MM.1S (cell line): ENCODE measurements at regions not wholly inside any gene's neighbourhood (a gene's known extent, or its start where the extent isn't known, plus 50 kb on each side); places are given as distances from the start of the nearest gene placed in this dataset.

Experiments
- DNase-seq: peaks from one replicate; pipeline ENCODE4 v3.0.0-alpha.2; 2015
- H2AFZ ChIP-seq: fragments of 300-600 bp; sonication (generic); 2 replicates; pipeline ENCODE4 v1.6.0; 2016; ENCODE audit warnings: antibody characterized with exemption, low read length
- H3F3A ChIP-seq: fragments of 300-600 bp; sonication (generic); 2 replicates; pipeline ENCODE4 v1.6.1; 2016; ENCODE audit warnings: mild to moderate bottlenecking, antibody characterized with exemption, low read length, moderate library complexity, mixed read lengths; ENCODE audit not compliant: insufficient read depth
- H3K27ac ChIP-seq: fragments of 300-600 bp; sonication (generic); 2 replicates; pipeline ENCODE4 v1.5.1; 2016; ENCODE audit warnings: mild to moderate bottlenecking, low read length
- H3K27me3 ChIP-seq: fragments of 300-600 bp; sonication (generic); replicated peaks from 2 replicates; pipeline ENCODE4 v1.6.0; 2016; ENCODE audit warnings: low read length; ENCODE audit not compliant: insufficient read depth
- H3K36me3 ChIP-seq: fragments of 300-600 bp; sonication (generic); replicated peaks from 2 replicates; pipeline ENCODE4 v1.6.1; 2016; ENCODE audit warnings: mild to moderate bottlenecking, low read length, mixed read lengths; ENCODE audit not compliant: insufficient read depth
- H3K4me1 ChIP-seq: fragments of 300-600 bp; sonication (generic); 2 replicates; pipeline ENCODE4 v1.6.1; 2016; ENCODE audit warnings: low read length, mixed read lengths
- H3K4me2 ChIP-seq: fragments of 300-600 bp; sonication (generic); 2 replicates; pipeline ENCODE4 v1.6.0; 2016; ENCODE audit warnings: low read depth, low read length
- H3K4me3 ChIP-seq: fragments of 300-600 bp; sonication (generic); 2 replicates; pipeline ENCODE4 v1.5.1; 2016; ENCODE audit warnings: low read length, mixed read lengths
- H3K79me2 ChIP-seq: fragments of 300-600 bp; sonication (generic); 2 replicates; pipeline ENCODE4 v1.6.1; 2016; ENCODE audit warnings: mixed run types, low read length, mixed read lengths
- H3K9ac ChIP-seq: fragments of 300-600 bp; sonication (generic); 2 replicates; pipeline ENCODE4 v1.6.1; 2016; ENCODE audit warnings: low read length, mixed read lengths
- H3K9me2 ChIP-seq: fragments of 300-600 bp; sonication (generic); replicated peaks from 2 replicates; pipeline ENCODE4 v1.6.1; 2016; ENCODE audit warnings: mild to moderate bottlenecking, low read length, mixed read lengths; ENCODE audit not compliant: insufficient read depth
- H3K9me3 ChIP-seq: fragments of 300-600 bp; sonication (generic); replicated peaks from 2 replicates; pipeline ENCODE4 v1.6.1; 2016; ENCODE audit warnings: mild to moderate bottlenecking, low read length, mixed read lengths; ENCODE audit not compliant: insufficient read depth
- H4K20me1 ChIP-seq: fragments of 300-600 bp; sonication (generic); 2 replicates; pipeline ENCODE4 v1.6.1; 2016; ENCODE audit warnings: mild to moderate bottlenecking, low read length, moderate library complexity, mixed read lengths; ENCODE audit not compliant: insufficient read depth
- EZH2 ChIP-seq: fragments of 300-600 bp; sonication (generic); optimal IDR thresholded peaks from 2 replicates; pipeline ENCODE3; 2017; ENCODE audit warnings: low read depth, mild to moderate bottlenecking, antibody characterized with exemption, low read length, mixed read lengths
- EZH2phosphoT487 ChIP-seq: fragments of 300-600 bp; sonication (generic); IDR thresholded peaks from 2 replicates; pipeline ENCODE4 v1.6.1; 2018; ENCODE audit warnings: antibody characterized with exemption, low read length
- TF ChIP-seq, protein P1 (sequence below): fragments of 300-600 bp; sonication (generic); IDR thresholded peaks from 2 replicates; pipeline ENCODE4 v1.5.1; 2016; ENCODE audit warnings: antibody characterized with exemption, low read length, mixed read lengths

DNA sequence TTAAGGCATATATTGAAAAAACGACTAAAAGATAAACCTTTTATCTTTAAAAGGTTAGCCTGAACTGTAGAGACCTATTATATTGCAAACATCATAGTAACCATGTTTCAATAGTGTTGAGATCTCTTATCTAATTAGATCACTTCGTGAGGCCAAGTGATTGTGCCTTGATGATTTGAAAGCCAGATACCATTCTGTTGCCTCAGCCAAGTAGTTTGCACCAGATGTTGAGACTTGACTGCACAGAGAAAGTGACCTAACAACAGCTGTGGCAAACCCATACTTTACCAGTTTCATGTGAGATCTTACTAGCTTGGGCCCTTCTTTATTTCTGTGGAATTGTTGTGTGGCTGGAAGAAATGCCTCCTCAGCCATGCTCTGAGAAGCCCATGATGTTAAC is 717.3 kb downstream of the KCNJ2 start:
- no peak overlapping the region for H3K4me3 ChIP-seq
- no peaks in the 10 kb centered on the region for H3K4me1 ChIP-seq
- no peaks in the 10 kb centered on the region for H3K27me3 ChIP-seq
- no peak overlapping the region for H3K4me2 ChIP-seq
- H3F3A ChIP-seq, result no peaks in the 10 kb centered on the region
- H2AFZ ChIP-seq, result no peak overlapping the region
- H3K9me3 ChIP-seq, result no peaks in the 10 kb centered on the region
- H3K9me2 ChIP-seq, result no peaks in the 10 kb centered on the region
- H3K9ac ChIP-seq, result no peak overlapping the region
- H4K20me1 ChIP-seq, result no peaks in the 10 kb centered on the region
- H3K36me3 ChIP-seq, result no peaks in the 10 kb centered on the region
- H3K79me2 ChIP-seq, result no peaks in the 10 kb centered on the region
- no peak for TF ChIP-seq EZH2
- no peak for TF ChIP-seq EZH2phosphoT487
- TF ChIP-seq, protein P1, sequence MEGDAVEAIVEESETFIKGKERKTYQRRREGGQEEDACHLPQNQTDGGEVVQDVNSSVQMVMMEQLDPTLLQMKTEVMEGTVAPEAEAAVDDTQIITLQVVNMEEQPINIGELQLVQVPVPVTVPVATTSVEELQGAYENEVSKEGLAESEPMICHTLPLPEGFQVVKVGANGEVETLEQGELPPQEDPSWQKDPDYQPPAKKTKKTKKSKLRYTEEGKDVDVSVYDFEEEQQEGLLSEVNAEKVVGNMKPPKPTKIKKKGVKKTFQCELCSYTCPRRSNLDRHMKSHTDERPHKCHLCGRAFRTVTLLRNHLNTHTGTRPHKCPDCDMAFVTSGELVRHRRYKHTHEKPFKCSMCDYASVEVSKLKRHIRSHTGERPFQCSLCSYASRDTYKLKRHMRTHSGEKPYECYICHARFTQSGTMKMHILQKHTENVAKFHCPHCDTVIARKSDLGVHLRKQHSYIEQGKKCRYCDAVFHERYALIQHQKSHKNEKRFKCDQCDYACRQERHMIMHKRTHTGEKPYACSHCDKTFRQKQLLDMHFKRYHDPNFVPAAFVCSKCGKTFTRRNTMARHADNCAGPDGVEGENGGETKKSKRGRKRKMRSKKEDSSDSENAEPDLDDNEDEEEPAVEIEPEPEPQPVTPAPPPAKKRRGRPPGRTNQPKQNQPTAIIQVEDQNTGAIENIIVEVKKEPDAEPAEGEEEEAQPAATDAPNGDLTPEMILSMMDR, result no peak
- no peak overlapping the region for H3K27ac ChIP-seq
- DNase-seq, result no peak

DNA sequence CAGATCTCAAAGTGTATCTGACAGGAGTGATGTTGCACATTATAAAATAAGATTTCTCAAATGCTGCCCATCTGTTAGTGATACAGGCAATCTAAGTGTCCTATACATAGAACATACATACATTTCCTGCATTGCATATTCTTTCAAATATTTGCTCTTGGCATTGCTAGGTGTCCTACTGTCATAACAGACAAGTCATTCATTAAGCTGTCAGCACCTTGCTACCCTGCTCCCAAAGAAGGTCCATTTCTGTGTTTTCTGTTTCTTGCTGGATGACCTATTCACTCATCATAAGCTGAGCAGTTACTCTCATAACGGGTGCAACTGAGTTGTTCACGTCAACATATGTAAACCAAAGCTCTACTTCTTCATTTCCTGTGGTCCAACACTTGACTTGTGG is 719.0 kb downstream of the KCNJ2 start:
- Histone ChIP-seq H3K9me3 (no peaks in the 10 kb centered on the region), H3K9ac (no peak overlapping the region), H3F3A (no peaks in the 10 kb centered on the region), H3K27ac (no peak overlapping the region), H3K36me3 (no peaks in the 10 kb centered on the region), H4K20me1 (no peaks in the 10 kb centered on the region), H3K4me2 (no peak overlapping the region), H3K9me2 (no peaks in the 10 kb centered on the region), H3K27me3 (no peaks in the 10 kb centered on the region), H3K4me1 (no peaks in the 10 kb centered on the region), H3K79me2 (no peaks in the 10 kb centered on the region), H3K4me3 (no peak overlapping the region), H2AFZ (no peak overlapping the region)
- DNase-seq, result no peak
- TF ChIP-seq EZH2phosphoT487 (no peak), EZH2 (no peak)
- TF ChIP-seq, protein P1, result no peak

DNA sequence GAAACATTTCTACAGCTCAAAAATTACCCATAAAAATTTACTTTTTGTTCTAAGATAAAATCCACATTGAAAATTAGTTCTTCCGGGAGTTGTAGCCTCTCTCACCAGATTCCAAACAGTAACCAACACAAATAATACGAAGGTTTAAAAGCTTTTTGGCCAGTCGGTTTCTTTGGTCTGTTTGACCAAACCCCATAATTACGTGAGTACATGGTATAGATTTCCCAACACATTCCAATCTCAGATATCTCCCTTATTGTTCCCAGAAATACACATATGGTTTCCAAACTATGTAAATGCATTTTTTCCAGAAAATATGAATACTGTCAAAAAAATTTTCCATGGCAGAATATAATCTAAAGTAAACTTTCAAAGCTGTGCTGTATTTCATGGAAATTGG is 722.0 kb downstream of the KCNJ2 start:
- Histone ChIP-seq H3K27me3 (no peaks in the 10 kb centered on the region), H3K9me3 (no peaks in the 10 kb centered on the region), H3K9me2 (no peaks in the 10 kb centered on the region), H3K27ac (no peak overlapping the region), H3K36me3 (no peaks in the 10 kb centered on the region), H2AFZ (no peak overlapping the region), H3K4me3 (no peak overlapping the region), H3K79me2 (no peaks in the 10 kb centered on the region), H3K9ac (no peak overlapping the region), H3K4me1 (no peaks in the 10 kb centered on the region), H3K4me2 (no peak overlapping the region), H4K20me1 (no peaks in the 10 kb centered on the region), H3F3A (no peaks in the 10 kb centered on the region)
- TF ChIP-seq EZH2 (no peak), EZH2phosphoT487 (no peak)
- TF ChIP-seq, protein P1, result no peak
- no peak for DNase-seq
